Body of pancreas (tissue), 4 donors: ENCODE measurements at regions not wholly inside any gene's neighbourhood (a gene's known extent, or its start where the extent isn't known, plus 50 kb on each side); places are given as distances from the start of the nearest gene placed in this dataset.
A peak's percentile ranks its signal among the peaks of the same experiment; 100 is the strongest.

ENCODE experiments used
- ATAC-seq: fragments of 150-250 bp; one replicate; pipeline ENCODE4 v1.9.1; 2016
- DNase-seq, 4 donors: peaks; one replicate each; pipeline ENCODE4 v3.0.0-alpha.2; 2019
- H3K27ac ChIP-seq, 4 donors: fragments of 200-600 bp; sonication (generic); 1 replicate in 3 of 4; 2 replicates in 1 of 4; pipeline versions ENCODE4 v1.5.1 to v1.6.1; 2016 to 2019; ENCODE audit warnings: mild to moderate bottlenecking in 1 of 4, mixed read lengths in 1 of 4, moderate library complexity in 1 of 4
- H3K27me3 ChIP-seq, 2 donors: fragments of 200-600 bp; sonication (generic); one replicate each; pipeline ENCODE4 v1.6.0; 2016; ENCODE audit warnings: mild to moderate bottlenecking in 1 of 2
- H3K36me3 ChIP-seq, 2 donors: fragments of 200-600 bp; sonication (generic); replicated peaks in 1 of 2; 2 replicates each; pipeline ENCODE4 v1.5.1; 2016; ENCODE audit warnings: low read depth in 2 of 2; ENCODE audit not compliant: insufficient read depth in 1 of 2
- H3K4me1 ChIP-seq: fragments of 200-600 bp; sonication (generic); one replicate; pipeline ENCODE4 v1.6.0; 2016
- H3K4me3 ChIP-seq, 2 donors: fragments of 200-600 bp; sonication (generic); 1 replicate in 1 of 2; 2 replicates in 1 of 2; pipeline ENCODE4 v1.5.1; 2016 to 2019
- H3K9me3 ChIP-seq, 3 donors: fragments of 200-600 bp; sonication (generic); 1 replicate in 2 of 3; 2 replicates in 1 of 3; pipeline ENCODE4 v1.5.1; 2016
- CTCF ChIP-seq, 7 experiments: fragments of 450-650 bp in 4 of 7; fragments of 200-600 bp in 3 of 7; sonication (generic) in 3 of 7; IDR thresholded peaks; one replicate each; pipeline ENCODE4 v1.5.1; 2016 to 2019; ENCODE audit warnings: antibody characterized with exemption in 7 of 7
- POLR2A ChIP-seq, 3 donors: fragments of 450-650 bp; IDR thresholded peaks; one replicate each; pipeline ENCODE4 v1.6.1; 2016; ENCODE audit warnings: antibody characterized with exemption in 3 of 3, mild to moderate bottlenecking in 2 of 3
- WGBS, 2 donors: methylation state at CpG; one replicate each; pipeline ENCODE4 v1.1.5; 2017; 5-methylcytosine and 5-hydroxymethylcytosine counted together
- intact Hi-C: fragments of 100-400 bp; cut with DNase I; formaldehyde crosslinking; loops from one replicate; pipeline ENCODE4 v1.15.1; 2023

- Histone ChIP-seq H3K36me3 (no peaks in the 10 kb centered on the region), H3K27ac (no peak overlapping the region), H3K4me3 (no peak overlapping the region), H3K27me3 (no peaks in the 10 kb centered on the region), H3K9me3 (no peaks in the 10 kb centered on the region), H3K4me1 (no peaks in the 10 kb centered on the region)
- ATAC-seq (no peak), DNase-seq (no peak)
- WGBS, 2 donors, result 74 to 78% methylated on average over 2 of the region's 2 CpGs
- intact Hi-C loops, result no loop called here
- TF ChIP-seq CTCF (IDR thresholded peaks at IDR 0.05) (no peak), POLR2A (IDR thresholded peaks at IDR 0.05) (no peak)
These were observed 88.8 kb upstream of the RAB27B start for GRCh38 chr18:54739476-54739875.

GRCh38 chr18:54740136-54740846, 88.0 kb upstream of the RAB27B start:
- intact Hi-C loops, result no loop called here
- DNase-seq, result no peak
- Histone ChIP-seq H3K27ac (no peak overlapping the region), H3K27me3 (no peaks in the 10 kb centered on the region), H3K4me3 (no peak overlapping the region), H3K4me1 (no peaks in the 10 kb centered on the region), H3K9me3 (no peaks in the 10 kb centered on the region), H3K36me3 (no peaks in the 10 kb centered on the region)
- ATAC-seq, result no peak
- 66 to 69% methylated on average over 3 of the region's 3 CpGs for WGBS, 2 donors
- TF ChIP-seq POLR2A (IDR thresholded peaks at IDR 0.05) (no peak), CTCF (IDR thresholded peaks at IDR 0.05) (no peak)

GRCh38 chr18:54742120-54742519, 86.2 kb upstream of the RAB27B start:
- Histone ChIP-seq H3K4me1 (no peaks in the 10 kb centered on the region), H3K4me3 (no peak overlapping the region), H3K9me3 (no peaks in the 10 kb centered on the region), H3K36me3 (no peaks in the 10 kb centered on the region), H3K27me3 (no peaks in the 10 kb centered on the region), H3K27ac (no peak overlapping the region)
- 78 to 89% methylated on average over 4 of the region's 4 CpGs for WGBS, 2 donors
- TF ChIP-seq CTCF (IDR thresholded peaks at IDR 0.05), result no peak
- no peak for TF ChIP-seq POLR2A (IDR thresholded peaks at IDR 0.05)
- DNase-seq (no peak), ATAC-seq (no peak)
- intact Hi-C loops, result no loop called here

- H3K27ac ChIP-seq, result no peak overlapping the region
- TF ChIP-seq POLR2A (IDR thresholded peaks at IDR 0.05) (no peak), CTCF (IDR thresholded peaks at IDR 0.05) (no peak)
- no peaks in the 10 kb centered on the region for H3K36me3 ChIP-seq
- no peak overlapping the region for H3K4me3 ChIP-seq
- peak; percentile 77 for ATAC-seq
- intact Hi-C loops, result no loop called here
- no peaks in the 10 kb centered on the region for H3K27me3 ChIP-seq
- no peaks in the 10 kb centered on the region for H3K9me3 ChIP-seq
- DNase-seq, result peak; percentile 41 to 75 (median 56)
- H3K4me1 ChIP-seq, result no peaks in the 10 kb centered on the region
- WGBS, 2 donors, result 63 to 67% methylated on average over 2 of the region's 2 CpGs
These were observed 85.3 kb upstream of the RAB27B start for GRCh38 chr18:54742659-54743604.
